Gastrocnemius medialis (tissue), 4 donors: ENCODE measurements at regions not wholly inside any gene's neighbourhood (a gene's known extent, or its start where the extent isn't known, plus 50 kb on each side); places are given as distances from the start of the nearest gene placed in this dataset.

Experiments used
- ATAC-seq, 2 donors: fragments of 150-250 bp; one replicate each; pipeline ENCODE4 v1.9.1; 2016
- DNase-seq, 2 donors: peaks; one replicate each; pipeline ENCODE4 v3.0.0-alpha.2; 2019
- H3K27ac ChIP-seq, 4 donors: fragments of 200-600 bp; sonication (generic); 1 replicate in 1 of 4; 2 replicates in 3 of 4; pipeline ENCODE4 v1.5.1; 2016 to 2018; ENCODE audit warnings: mild to moderate bottlenecking in 2 of 4, moderate library complexity in 1 of 4
- H3K27me3 ChIP-seq, 3 donors: fragments of 200-600 bp; sonication (generic) in 2 of 3; 1 replicate in 1 of 3; 2 replicates in 2 of 3; pipeline versions ENCODE4 v1.5.1 to v1.6.0; 2016 to 2019; ENCODE audit warnings: mild to moderate bottlenecking in 1 of 3, moderate library complexity in 1 of 3
- H3K36me3 ChIP-seq, 2 donors: fragments of 200-600 bp; sonication (generic) in 1 of 2; one replicate each; pipeline ENCODE4 v1.5.1; 2017 to 2018
- H3K4me1 ChIP-seq, 2 donors: fragments of 200-600 bp; sonication (generic) in 1 of 2; one replicate each; pipeline ENCODE4 v1.5.1; 2016 to 2017; ENCODE audit warnings: mild to moderate bottlenecking in 2 of 2
- H3K4me3 ChIP-seq, 4 donors: fragments of 200-600 bp; sonication (generic) in 3 of 4; 1 replicate in 1 of 4; 2 replicates in 3 of 4; pipeline ENCODE4 v1.5.1; 2016 to 2019; ENCODE audit warnings: mild to moderate bottlenecking in 2 of 4
- H3K9me3 ChIP-seq, 3 donors: fragments of 200-600 bp; sonication (generic) in 2 of 3; 1 replicate in 1 of 3; 2 replicates in 2 of 3; pipeline ENCODE4 v1.5.1; 2016 to 2019
- CTCF ChIP-seq, 5 experiments: fragments of 450-650 bp in 3 of 5; fragments of 200-600 bp in 2 of 5; sonication (generic) in 2 of 5; IDR thresholded peaks in 4 of 5; conservative IDR thresholded peaks in 1 of 5; 1 replicate in 4 of 5; 2 replicates in 1 of 5; pipeline ENCODE4 v1.5.1; 2016 to 2019; ENCODE audit warnings: antibody characterized with exemption in 5 of 5, mild to moderate bottlenecking in 3 of 5, moderate library complexity in 3 of 5
- POLR2A ChIP-seq, 2 donors: fragments of 450-650 bp; IDR thresholded peaks; one replicate each; pipeline ENCODE4 v1.6.1; 2017; ENCODE audit warnings: antibody characterized with exemption in 2 of 2, mild to moderate bottlenecking in 2 of 2, moderate library complexity in 2 of 2
- in situ Hi-C, 4 donors: fragments of 200-750 bp; cut with MboI; loops; one replicate each; pipeline versions ENCODE4 v1.15.0 to v1.8.0; 2017; ENCODE audit warnings: low sequenced_read_pairs in 4 of 4
- intact Hi-C: fragments of 100-400 bp; cut with DNase I; formaldehyde crosslinking; loops from one replicate; pipeline ENCODE4 v1.15.1; 2023; ENCODE audit warnings: low total_unique reads

- no peak overlapping the region for H3K4me3 ChIP-seq
- H3K27me3 ChIP-seq: no peaks in the 10 kb centered on the region
- in situ Hi-C loops (no loop called here), intact Hi-C loops (no loop called here)
- no peak overlapping the region for H3K27ac ChIP-seq
- no peak for DNase-seq
- peaks cover 0 to 7% (median 0%) of the 10 kb centered on the region in 3 donors for H3K9me3 ChIP-seq
- no peak for ATAC-seq
- H3K36me3 ChIP-seq: no peaks in the 10 kb centered on the region
- H3K4me1 ChIP-seq: no peaks in the 10 kb centered on the region
- TF ChIP-seq CTCF (IDR thresholded peaks at IDR 0.05 in 4 of 5, conservative IDR thresholded peaks at IDR 0.05 in 1 of 5): no peak
- no peak for TF ChIP-seq POLR2A (IDR thresholded peaks at IDR 0.05)
Observed at GRCh38 chr3:65201926-65202325, 514.1 kb upstream of the ADAMTS9 start.

GRCh38 chr3:65200310-65200970 lies 512.6 kb upstream of the ADAMTS9 start:
- no peak for TF ChIP-seq POLR2A (IDR thresholded peaks at IDR 0.05)
- no peak for TF ChIP-seq CTCF (IDR thresholded peaks at IDR 0.05 in 4 of 5, conservative IDR thresholded peaks at IDR 0.05 in 1 of 5)
- no peak overlapping the region for H3K4me3 ChIP-seq
- H3K27me3 ChIP-seq: no peaks in the 10 kb centered on the region
- H3K27ac ChIP-seq: no peak overlapping the region
- no peaks in the 10 kb centered on the region for H3K9me3 ChIP-seq
- in situ Hi-C loops (no loop called here), intact Hi-C loops (no loop called here)
- no peaks in the 10 kb centered on the region for H3K4me1 ChIP-seq
- no peaks in the 10 kb centered on the region for H3K36me3 ChIP-seq
- DNase-seq (no peak), ATAC-seq (no peak)

GRCh38 chr3:65196663-65197062 lies 508.9 kb upstream of the ADAMTS9 start:
- DNase-seq (no peak), ATAC-seq (no peak)
- Histone ChIP-seq H3K9me3 (no peaks in the 10 kb centered on the region), H3K4me3 (no peak overlapping the region), H3K27ac (no peak overlapping the region), H3K27me3 (no peaks in the 10 kb centered on the region), H3K4me1 (no peaks in the 10 kb centered on the region), H3K36me3 (no peaks in the 10 kb centered on the region)
- no peak for TF ChIP-seq POLR2A (IDR thresholded peaks at IDR 0.05)
- no peak for TF ChIP-seq CTCF (IDR thresholded peaks at IDR 0.05 in 4 of 5, conservative IDR thresholded peaks at IDR 0.05 in 1 of 5)
- intact Hi-C loops: no loop called here
- in situ Hi-C loops: no loop called here

GRCh38 chr3:65195211-65196006 lies 507.6 kb upstream of the ADAMTS9 start:
- DNase-seq (no peak), ATAC-seq (no peak)
- intact Hi-C loops: no loop called here
- H3K4me1 ChIP-seq: no peaks in the 10 kb centered on the region
- in situ Hi-C loops: no loop called here
- H3K9me3 ChIP-seq: no peaks in the 10 kb centered on the region
- H3K27ac ChIP-seq: no peak overlapping the region
- no peaks in the 10 kb centered on the region for H3K27me3 ChIP-seq
- no peak for TF ChIP-seq CTCF (IDR thresholded peaks at IDR 0.05 in 4 of 5, conservative IDR thresholded peaks at IDR 0.05 in 1 of 5)
- no peak for TF ChIP-seq POLR2A (IDR thresholded peaks at IDR 0.05)
- H3K36me3 ChIP-seq: no peaks in the 10 kb centered on the region
- no peak overlapping the region for H3K4me3 ChIP-seq
